ENCODE measurements at regions not wholly inside any gene's neighbourhood (a gene's known extent, or its start where the extent isn't known, plus 50 kb on each side); places are given as distances from the start of the nearest gene placed in this dataset.

DNA sequence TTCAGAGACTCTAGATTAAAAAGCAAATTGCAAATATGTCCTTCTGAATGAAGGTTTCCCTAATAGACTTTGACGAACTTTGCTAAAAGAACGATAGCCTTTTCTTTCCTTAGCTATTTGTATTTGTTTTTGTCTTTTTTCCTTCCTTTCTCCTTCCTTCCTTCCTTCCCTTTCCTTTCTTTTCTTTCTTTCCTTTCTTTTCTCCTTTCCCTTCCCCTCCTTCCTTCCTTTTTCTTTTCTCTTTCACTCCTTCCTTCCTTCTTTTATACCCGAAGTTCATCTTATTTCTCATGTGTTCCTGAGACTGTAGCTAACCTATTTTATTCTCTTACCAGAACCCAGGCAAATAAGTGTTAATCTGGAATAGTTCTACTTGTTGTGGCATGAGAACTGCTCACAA, 381.2 kb upstream of the RUNX1 start:
- TF ChIP-seq EZH2phosphoT487 (IDR thresholded peaks at IDR 0.05; ENCODE audit: borderline replicate concordance, low read length) (no peak), CTCF (IDR thresholded peaks at IDR 0.05; ENCODE audit: low read depth, low read length, poor library complexity, severe bottlenecking) (no peak)

GRCh38 chr21:35428937-35429336, 379.8 kb upstream of the RUNX1 start:
- no peaks in the 10 kb centered on the region for H3F3A ChIP-seq (ENCODE audit: control insufficient read depth, insufficient read depth)
- H3K4me3 ChIP-seq (ENCODE audit: low read length): no peak overlapping the region
- no peaks in the 10 kb centered on the region for H3K9me2 ChIP-seq (replicated peaks; ENCODE audit: control insufficient read depth, low read length)
- no peaks in the 10 kb centered on the region for H3K36me3 ChIP-seq (ENCODE audit: control insufficient read depth, low read length)
- H3K4me1 ChIP-seq (ENCODE audit: control insufficient read depth, low read length): no peaks in the 10 kb centered on the region
- H3K4me2 ChIP-seq (ENCODE audit: low read length): no peak overlapping the region
- no peak overlapping the region for H3K27ac ChIP-seq (ENCODE audit: low read depth, low read length)
- peaks cover 30% of the 10 kb centered on the region for H3K27me3 ChIP-seq (ENCODE audit: control insufficient read depth, low read length)
- no peaks in the 10 kb centered on the region for H4K20me1 ChIP-seq (ENCODE audit: control insufficient read depth, insufficient read depth, low read depth, low read length)
- TF ChIP-seq CTCF (IDR thresholded peaks at IDR 0.05; ENCODE audit: low read depth, low read length, poor library complexity, severe bottlenecking): no peak
- no peak for TF ChIP-seq EZH2phosphoT487 (IDR thresholded peaks at IDR 0.05; ENCODE audit: borderline replicate concordance, low read length)
- no peaks in the 10 kb centered on the region for H3K79me2 ChIP-seq (ENCODE audit: control insufficient read depth, low read length)
- no peaks in the 10 kb centered on the region for H3K9me3 ChIP-seq (ENCODE audit: control insufficient read depth, insufficient read depth, low read length)

More for the DNA sequence above, 381.2 kb upstream of the RUNX1 start:
- Histone ChIP-seq H3K9me3 (ENCODE audit: control insufficient read depth, insufficient read depth, low read length) (no peaks in the 10 kb centered on the region), H4K20me1 (ENCODE audit: control insufficient read depth, insufficient read depth, low read depth, low read length) (no peaks in the 10 kb centered on the region), H3K27ac (ENCODE audit: low read depth, low read length) (no peak overlapping the region), H3F3A (ENCODE audit: control insufficient read depth, insufficient read depth) (no peaks in the 10 kb centered on the region), H3K4me3 (ENCODE audit: low read length) (no peak overlapping the region), H3K4me2 (ENCODE audit: low read length) (no peak overlapping the region), H3K36me3 (ENCODE audit: control insufficient read depth, low read length) (no peaks in the 10 kb centered on the region), H3K4me1 (ENCODE audit: control insufficient read depth, low read length) (no peaks in the 10 kb centered on the region), H3K9me2 (replicated peaks; ENCODE audit: control insufficient read depth, low read length) (no peaks in the 10 kb centered on the region), H3K27me3 (ENCODE audit: control insufficient read depth, low read length) (peaks cover 37% of the 10 kb centered on the region), H3K79me2 (ENCODE audit: control insufficient read depth, low read length) (no peaks in the 10 kb centered on the region)

DNA sequence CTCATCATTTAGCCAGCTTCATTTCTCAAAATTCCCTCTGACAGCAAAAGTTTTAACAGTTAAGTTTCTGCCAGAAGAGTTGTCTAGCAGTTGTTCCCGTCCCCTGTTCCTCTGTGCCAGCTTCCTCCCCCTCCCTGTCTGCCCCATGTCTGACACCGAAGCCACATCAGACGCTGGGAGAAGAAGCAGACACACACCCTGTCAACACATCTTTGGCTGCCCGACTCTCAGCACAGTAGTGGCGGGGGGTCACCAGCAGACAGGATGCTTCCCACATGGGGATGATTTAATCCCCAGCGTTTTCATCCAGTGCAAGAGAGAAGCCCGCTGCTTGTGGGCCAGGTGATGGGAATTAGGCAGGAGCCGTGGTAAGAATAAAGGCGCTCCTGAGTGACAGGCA, 379.4 kb upstream of the RUNX1 start:
- Histone ChIP-seq H3K9me2 (replicated peaks; ENCODE audit: control insufficient read depth, low read length) (no peaks in the 10 kb centered on the region), H3K36me3 (ENCODE audit: control insufficient read depth, low read length) (no peaks in the 10 kb centered on the region), H3K27me3 (ENCODE audit: control insufficient read depth, low read length) (peaks cover 30% of the 10 kb centered on the region), H3K4me1 (ENCODE audit: control insufficient read depth, low read length) (no peaks in the 10 kb centered on the region), H3F3A (ENCODE audit: control insufficient read depth, insufficient read depth) (no peaks in the 10 kb centered on the region), H3K9me3 (ENCODE audit: control insufficient read depth, insufficient read depth, low read length) (no peaks in the 10 kb centered on the region), H3K79me2 (ENCODE audit: control insufficient read depth, low read length) (no peaks in the 10 kb centered on the region), H3K27ac (ENCODE audit: low read depth, low read length) (no peak overlapping the region), H3K4me2 (ENCODE audit: low read length) (no peak overlapping the region), H4K20me1 (ENCODE audit: control insufficient read depth, insufficient read depth, low read depth, low read length) (no peaks in the 10 kb centered on the region), H3K4me3 (ENCODE audit: low read length) (no peak overlapping the region)
- TF ChIP-seq EZH2phosphoT487 (IDR thresholded peaks at IDR 0.05; ENCODE audit: borderline replicate concordance, low read length) (no peak), CTCF (IDR thresholded peaks at IDR 0.05; ENCODE audit: low read depth, low read length, poor library complexity, severe bottlenecking) (no peak)

DNA sequence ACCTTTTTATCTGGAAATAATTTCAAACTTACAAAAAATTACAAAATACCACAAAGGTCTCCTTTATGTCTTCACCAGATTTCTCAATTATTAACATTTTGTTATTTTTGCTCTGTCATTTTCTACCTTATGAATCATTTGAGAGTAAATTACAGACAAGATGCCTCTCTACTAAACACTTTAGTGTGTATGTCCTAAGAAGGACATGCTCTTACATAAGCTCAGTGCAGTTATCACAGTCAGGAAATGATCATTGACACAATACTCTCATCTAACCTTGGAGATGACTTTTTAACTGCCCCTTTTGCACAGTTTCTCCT, 378.9 kb upstream of the RUNX1 start:
- Histone ChIP-seq H3K36me3 (ENCODE audit: control insufficient read depth, low read length) (no peaks in the 10 kb centered on the region), H3K4me1 (ENCODE audit: control insufficient read depth, low read length) (no peaks in the 10 kb centered on the region), H3K79me2 (ENCODE audit: control insufficient read depth, low read length) (no peaks in the 10 kb centered on the region), H4K20me1 (ENCODE audit: control insufficient read depth, insufficient read depth, low read depth, low read length) (no peaks in the 10 kb centered on the region), H3K9me2 (replicated peaks; ENCODE audit: control insufficient read depth, low read length) (no peaks in the 10 kb centered on the region), H3F3A (ENCODE audit: control insufficient read depth, insufficient read depth) (no peaks in the 10 kb centered on the region), H3K4me3 (ENCODE audit: low read length) (no peak overlapping the region), H3K4me2 (ENCODE audit: low read length) (no peak overlapping the region), H3K9me3 (ENCODE audit: control insufficient read depth, insufficient read depth, low read length) (no peaks in the 10 kb centered on the region), H3K27ac (ENCODE audit: low read depth, low read length) (no peak overlapping the region), H3K27me3 (ENCODE audit: control insufficient read depth, low read length) (peaks cover 30% of the 10 kb centered on the region)
- no peak for TF ChIP-seq CTCF (IDR thresholded peaks at IDR 0.05; ENCODE audit: low read depth, low read length, poor library complexity, severe bottlenecking)
- TF ChIP-seq EZH2phosphoT487 (IDR thresholded peaks at IDR 0.05; ENCODE audit: borderline replicate concordance, low read length): no peak

Data from DOHH2 (cell line).